Astrocyte of the cerebellum (primary cell): ENCODE measurements at regions not wholly inside any gene's neighbourhood (a gene's known extent, or its start where the extent isn't known, plus 50 kb on each side); places are given as distances from the start of the nearest gene placed in this dataset.
A peak's percentile ranks its signal among the peaks of the same experiment; 100 is the strongest.
"Not testable (repeated sequence)": the region's sequence is repeated elsewhere in the genome, so short reads cannot be mapped to it uniquely, and the experiment has no call there.

Experiments
- DNase-seq: peaks from one replicate; pipeline ENCODE4 v3.0.0-alpha.2; 2011; ENCODE audit warnings: low read depth
- H3K4me3 ChIP-seq: 2 replicates; pipeline ENCODE4 v1.5.1; 2011; ENCODE audit warnings: mild to moderate bottlenecking, low read depth, low read length, moderate library complexity
- in situ Hi-C: cut with HindIII; loops from 2 replicates; pipeline ENCODE4 v1.10.0; 2017; ENCODE audit warnings: low sequenced_read_pairs
- TF ChIP-seq, protein P1 (sequence below): IDR thresholded peaks from 2 replicates; pipeline ENCODE4 v1.5.1; 2012; ENCODE audit warnings: low read length, low read depth, moderate library complexity, mild to moderate bottlenecking; ENCODE audit errors: missing control alignments

DNA sequence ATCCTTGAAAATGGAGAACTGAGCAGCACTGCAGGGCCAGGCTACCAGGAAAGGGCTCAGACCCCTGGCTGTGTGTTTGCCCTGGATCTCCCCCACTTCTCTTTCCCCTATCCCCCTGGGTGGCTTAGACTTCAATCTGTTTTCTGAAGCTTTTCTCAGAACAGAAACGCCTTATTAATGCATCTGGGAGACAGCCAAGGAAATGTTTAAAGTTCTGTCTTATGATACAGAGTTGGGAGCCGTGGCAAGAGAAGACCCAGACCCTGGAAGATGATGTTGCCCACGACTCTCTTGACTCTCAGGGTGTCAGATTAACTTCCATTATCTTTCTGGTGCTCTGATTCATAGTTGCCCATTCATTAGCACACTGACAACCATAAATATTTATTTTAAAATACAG lies 107.1 kb downstream of the EBLN1 start:
- in situ Hi-C loops, result no loop called here
- no peak for DNase-seq

DNA sequence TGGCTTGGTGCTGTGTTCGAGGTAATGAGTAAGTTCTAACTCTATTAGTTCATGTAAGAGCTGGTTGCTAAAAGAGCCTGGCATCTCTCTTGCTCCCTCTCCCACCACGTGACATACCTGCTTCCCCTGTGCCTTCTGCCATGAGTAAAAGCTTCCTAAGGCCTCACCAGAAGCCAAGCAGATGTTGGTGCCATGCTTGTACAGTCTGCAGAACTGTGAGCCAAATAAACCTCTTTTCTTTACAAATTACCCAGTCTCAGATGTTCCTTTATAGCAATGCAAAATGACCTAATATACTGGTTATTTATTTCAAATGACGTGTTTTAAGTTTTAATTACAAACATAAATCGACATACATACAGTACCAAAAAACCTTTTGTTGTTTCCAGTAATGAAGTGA lies 101.7 kb upstream of the DNAJC1 start:
- H3K4me3 ChIP-seq, result no peak overlapping the region
- TF ChIP-seq, protein P1, sequence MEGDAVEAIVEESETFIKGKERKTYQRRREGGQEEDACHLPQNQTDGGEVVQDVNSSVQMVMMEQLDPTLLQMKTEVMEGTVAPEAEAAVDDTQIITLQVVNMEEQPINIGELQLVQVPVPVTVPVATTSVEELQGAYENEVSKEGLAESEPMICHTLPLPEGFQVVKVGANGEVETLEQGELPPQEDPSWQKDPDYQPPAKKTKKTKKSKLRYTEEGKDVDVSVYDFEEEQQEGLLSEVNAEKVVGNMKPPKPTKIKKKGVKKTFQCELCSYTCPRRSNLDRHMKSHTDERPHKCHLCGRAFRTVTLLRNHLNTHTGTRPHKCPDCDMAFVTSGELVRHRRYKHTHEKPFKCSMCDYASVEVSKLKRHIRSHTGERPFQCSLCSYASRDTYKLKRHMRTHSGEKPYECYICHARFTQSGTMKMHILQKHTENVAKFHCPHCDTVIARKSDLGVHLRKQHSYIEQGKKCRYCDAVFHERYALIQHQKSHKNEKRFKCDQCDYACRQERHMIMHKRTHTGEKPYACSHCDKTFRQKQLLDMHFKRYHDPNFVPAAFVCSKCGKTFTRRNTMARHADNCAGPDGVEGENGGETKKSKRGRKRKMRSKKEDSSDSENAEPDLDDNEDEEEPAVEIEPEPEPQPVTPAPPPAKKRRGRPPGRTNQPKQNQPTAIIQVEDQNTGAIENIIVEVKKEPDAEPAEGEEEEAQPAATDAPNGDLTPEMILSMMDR, result no peak
- in situ Hi-C loops, result no loop called here
- DNase-seq, result no peak

More for the DNA sequence above, 107.1 kb downstream of the EBLN1 start:
- TF ChIP-seq, protein P1, result no peak
- H3K4me3 ChIP-seq, result no peak overlapping the region

DNA sequence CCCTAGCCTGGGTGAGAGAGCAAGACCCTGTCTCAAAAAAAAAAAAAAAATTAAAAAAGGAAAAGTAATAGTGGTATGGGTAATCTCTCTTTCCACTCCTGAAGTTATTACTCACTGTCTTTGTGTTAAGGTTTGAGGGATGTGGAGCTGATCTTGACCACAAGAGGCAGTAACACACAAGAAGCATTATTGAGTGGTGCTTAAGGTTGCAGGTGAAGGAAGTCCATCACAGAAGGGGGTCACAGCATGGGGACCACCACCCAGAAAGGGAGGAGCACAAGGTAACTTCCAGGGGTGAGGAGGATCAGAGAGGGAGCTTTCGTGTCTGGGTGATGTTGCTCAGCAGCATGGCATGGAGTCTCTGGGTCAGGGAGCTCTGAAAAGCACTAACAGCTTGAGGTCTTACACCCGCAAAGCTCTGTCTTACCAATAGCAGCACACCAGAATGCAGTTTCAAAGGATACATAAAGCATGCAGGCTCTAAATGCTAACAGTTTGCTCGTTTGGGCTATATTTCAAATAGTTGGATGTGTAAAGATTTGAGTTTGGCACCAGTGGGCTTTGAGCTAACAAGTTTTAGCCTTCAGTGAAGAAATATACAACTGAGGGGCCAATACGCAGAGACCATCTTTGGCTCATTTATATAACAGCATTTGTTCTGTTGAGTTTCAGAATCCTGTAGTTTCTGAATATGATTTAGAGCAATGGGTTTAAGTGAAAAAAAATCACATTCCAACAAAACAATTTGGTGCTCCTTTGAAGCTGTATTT lies 100.4 kb upstream of the DNAJC1 start:
- TF ChIP-seq, protein P1, result no peak
- no peak overlapping the region for H3K4me3 ChIP-seq
- in situ Hi-C loops, result no loop called here
- DNase-seq, result no peak

DNA sequence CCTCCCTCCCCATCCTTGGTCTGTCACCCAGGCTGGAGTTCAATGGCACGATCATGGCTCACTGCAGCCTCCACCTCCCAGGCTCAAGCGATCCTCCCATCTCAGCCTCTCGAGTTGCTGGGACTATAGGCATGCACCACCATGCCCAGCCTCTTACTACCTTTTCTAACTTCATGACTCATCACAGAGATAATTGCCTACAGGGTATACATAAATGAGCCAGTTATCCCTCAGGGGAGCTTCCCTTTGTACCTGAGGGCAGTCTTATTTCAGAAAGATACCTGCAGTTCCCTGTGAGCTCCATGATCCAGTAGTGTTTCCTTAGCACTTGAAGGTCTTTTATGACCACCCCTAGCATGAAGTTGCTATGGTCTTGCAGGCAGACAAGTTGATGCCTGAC lies 94.2 kb upstream of the DNAJC1 start:
- in situ Hi-C loops, result no loop called here

DNA sequence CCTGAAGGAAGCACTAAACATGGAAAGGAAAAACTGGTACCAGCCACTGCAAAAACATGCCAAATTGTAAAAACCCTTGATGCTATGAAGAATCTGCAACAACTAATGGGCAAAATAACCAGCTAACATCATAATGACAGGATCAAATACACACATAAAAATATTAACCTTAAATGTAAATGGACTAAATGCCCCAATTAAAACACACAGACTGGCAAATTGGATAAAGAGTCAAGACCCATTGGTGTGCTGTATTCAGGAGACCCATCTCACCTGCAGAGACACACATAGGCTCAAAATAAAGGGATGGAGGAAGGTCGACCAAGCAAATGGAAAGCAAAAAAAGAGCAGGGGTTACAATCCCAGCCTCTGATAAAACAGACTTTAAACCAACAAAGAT lies 87.7 kb upstream of the DNAJC1 start:
- in situ Hi-C loops, DNase-seq, H3K4me3 ChIP-seq: not testable (repeated sequence)

More for the DNA sequence above, 94.2 kb upstream of the DNAJC1 start:
- H3K4me3 ChIP-seq, result no peak overlapping the region
- TF ChIP-seq, protein P1, result no peak
- DNase-seq, result no peak

DNA sequence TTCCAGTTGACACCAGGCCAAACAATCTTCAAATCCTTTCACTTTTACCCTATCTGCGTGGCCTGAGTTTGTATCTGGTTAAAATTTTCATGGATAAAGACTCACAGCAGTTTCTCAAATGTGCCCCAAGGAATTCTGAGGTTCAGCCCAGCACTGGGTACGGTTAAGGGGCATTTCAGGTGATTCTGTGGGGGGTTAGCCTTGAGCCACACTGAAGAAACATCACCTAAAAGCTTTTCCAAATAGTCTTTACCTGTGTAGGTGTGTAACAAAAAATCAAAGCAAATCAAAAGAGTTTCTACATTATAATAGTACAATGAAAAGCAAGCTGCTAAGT lies 83.8 kb upstream of the DNAJC1 start:
- in situ Hi-C loops, result no loop called here
- DNase-seq, result no peak
- TF ChIP-seq, protein P1, result no peak
- no peak overlapping the region for H3K4me3 ChIP-seq

DNA sequence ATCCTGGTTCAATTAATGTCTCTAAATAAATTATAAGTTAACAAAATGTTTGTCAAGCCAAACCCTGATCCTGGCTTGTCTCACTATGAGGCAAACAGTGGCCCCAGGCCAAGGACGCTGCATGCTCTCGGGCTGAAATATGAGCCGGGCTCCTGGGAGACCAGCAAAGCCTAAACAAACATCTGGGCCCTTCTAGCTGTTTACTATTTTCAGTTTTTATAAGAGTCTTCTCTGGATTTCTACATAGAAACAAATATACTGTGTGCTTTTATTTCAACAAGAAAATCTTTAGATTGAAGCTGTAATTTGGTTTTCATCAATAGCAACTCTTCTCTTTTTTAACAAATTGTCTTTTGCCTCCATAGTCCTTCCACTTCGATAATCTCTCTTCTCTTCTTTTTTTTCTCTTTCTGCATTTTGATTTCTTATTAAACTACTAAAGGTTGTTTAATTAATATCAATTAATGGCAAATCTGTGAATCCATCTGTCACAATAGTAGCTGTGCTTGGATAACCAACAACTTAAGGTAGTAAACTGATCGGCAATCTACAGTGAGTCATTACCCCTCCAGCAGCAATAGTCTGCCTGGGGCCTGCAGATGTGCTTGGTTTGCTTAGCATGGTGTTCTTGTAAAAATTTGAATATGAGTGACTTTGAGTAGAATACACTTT lies 83.3 kb upstream of the DNAJC1 start:
- DNase-seq, result peak; percentile 66
- H3K4me3 ChIP-seq, result no peak overlapping the region
- in situ Hi-C loops, result no loop called here
- TF ChIP-seq, protein P1, result no peak

DNA sequence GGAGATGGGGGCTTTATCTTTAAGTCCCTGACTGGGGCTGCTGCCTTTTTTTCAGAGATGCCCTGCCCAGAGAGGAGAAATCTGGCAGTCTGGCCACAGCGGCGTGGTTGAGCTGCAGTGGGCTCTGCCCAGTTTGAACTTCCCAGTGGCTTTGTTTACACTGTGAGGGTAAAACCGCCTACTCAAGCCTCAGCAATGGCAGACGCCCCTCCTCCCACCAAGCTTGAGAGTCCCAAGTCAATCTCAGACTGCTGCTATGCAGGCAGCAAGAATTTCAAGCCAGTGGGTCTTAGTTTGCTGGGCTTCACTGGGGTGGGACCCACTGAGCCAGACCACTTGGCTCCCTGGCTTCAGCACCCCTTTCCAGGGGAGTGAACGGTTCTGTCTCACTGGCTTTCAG lies 76.4 kb upstream of the DNAJC1 start:
- DNase-seq, H3K4me3 ChIP-seq, in situ Hi-C loops: not testable (repeated sequence)
